ENCODE measurements at regions not wholly inside any gene's neighbourhood (a gene's known extent, or its start where the extent isn't known, plus 50 kb on each side); places are given as distances from the start of the nearest gene placed in this dataset.

DNA sequence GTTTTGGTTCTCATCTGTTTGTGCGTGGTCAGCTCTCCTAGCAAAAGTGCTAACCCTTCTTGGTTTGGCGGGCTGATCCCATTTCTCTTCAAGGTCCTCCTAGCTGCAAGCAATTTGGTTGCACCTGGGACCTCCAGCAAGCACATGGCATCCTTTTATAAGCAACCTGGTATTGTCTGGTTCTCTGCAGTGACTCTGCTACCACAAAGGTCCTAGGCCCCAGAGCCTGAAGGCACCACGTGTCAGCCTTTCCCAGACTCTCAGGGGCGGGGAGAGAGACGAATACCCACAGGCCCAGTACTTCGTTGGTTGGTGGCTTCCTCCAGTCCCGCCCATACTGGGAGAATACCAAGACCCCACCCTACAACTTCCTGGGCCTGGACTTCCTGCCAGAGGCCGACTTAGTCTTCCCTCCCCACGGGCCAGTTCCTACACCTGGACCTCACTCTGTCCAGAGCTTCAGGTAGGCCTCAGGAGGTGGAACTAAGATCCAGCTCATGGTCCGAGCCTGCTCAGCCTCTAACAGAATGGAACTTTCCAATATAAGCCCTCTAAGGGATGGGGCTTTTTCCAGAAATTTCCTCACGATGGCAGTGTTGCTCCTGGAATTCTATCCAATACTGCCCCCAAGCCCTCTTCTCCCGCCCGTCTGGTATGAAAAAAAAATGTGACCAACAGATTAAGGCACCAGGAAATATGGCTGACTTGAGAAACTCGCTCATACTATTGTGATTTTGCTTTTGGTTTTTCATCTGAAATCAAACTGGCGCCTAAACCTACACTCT lies 192.5 kb upstream of the STK26 start:
- peak overlapping the region; percentile 79 for H3K27ac Mint-ChIP-seq (ENCODE audit: unreplicated experiment)
- H3K4me3 Mint-ChIP-seq = peak overlapping the region; percentile 95
- H3K36me3 Mint-ChIP-seq (ENCODE audit: low read depth) = peaks cover 16% of the 10 kb centered on the region
- peak; percentile 79 for DNase-seq (ENCODE audit: low read depth, low spot score)
- H3K27me3 Mint-ChIP-seq (ENCODE audit: low read depth) = no peaks in the 10 kb centered on the region
- peaks cover 26% of the 10 kb centered on the region for H3K4me1 Mint-ChIP-seq
- no peaks in the 10 kb centered on the region for H3K9me3 Mint-ChIP-seq
- TF ChIP-seq, protein P1, sequence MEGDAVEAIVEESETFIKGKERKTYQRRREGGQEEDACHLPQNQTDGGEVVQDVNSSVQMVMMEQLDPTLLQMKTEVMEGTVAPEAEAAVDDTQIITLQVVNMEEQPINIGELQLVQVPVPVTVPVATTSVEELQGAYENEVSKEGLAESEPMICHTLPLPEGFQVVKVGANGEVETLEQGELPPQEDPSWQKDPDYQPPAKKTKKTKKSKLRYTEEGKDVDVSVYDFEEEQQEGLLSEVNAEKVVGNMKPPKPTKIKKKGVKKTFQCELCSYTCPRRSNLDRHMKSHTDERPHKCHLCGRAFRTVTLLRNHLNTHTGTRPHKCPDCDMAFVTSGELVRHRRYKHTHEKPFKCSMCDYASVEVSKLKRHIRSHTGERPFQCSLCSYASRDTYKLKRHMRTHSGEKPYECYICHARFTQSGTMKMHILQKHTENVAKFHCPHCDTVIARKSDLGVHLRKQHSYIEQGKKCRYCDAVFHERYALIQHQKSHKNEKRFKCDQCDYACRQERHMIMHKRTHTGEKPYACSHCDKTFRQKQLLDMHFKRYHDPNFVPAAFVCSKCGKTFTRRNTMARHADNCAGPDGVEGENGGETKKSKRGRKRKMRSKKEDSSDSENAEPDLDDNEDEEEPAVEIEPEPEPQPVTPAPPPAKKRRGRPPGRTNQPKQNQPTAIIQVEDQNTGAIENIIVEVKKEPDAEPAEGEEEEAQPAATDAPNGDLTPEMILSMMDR (conservative IDR thresholded peaks at IDR 0.05) = peak; percentile 78

DNA sequence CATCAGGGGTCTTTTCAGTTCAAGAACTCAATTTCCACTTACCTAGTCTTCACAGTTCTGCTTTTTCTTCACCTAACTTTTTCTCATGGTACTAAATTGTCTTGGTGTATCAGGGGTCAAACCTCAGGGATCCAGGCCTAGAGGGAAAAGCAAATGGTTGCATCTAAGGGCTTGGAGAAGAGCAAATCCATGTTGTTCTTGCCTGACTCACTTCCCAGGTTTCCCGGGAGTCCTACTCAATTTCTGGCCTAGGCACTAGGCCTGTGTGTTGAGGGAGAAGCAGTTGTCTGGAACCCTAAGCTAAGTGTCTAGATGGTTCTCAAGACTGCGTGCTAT lies 191.9 kb upstream of the STK26 start:
- H3K27me3 Mint-ChIP-seq (ENCODE audit: low read depth) = no peaks in the 10 kb centered on the region
- H3K4me1 Mint-ChIP-seq = peaks cover 26% of the 10 kb centered on the region
- peaks cover 11% of the 10 kb centered on the region for H3K36me3 Mint-ChIP-seq (ENCODE audit: low read depth)
- DNase-seq (ENCODE audit: low read depth, low spot score) = no peak
- peak overlapping the region; percentile 95 for H3K4me3 Mint-ChIP-seq
- TF ChIP-seq, protein P1 (conservative IDR thresholded peaks at IDR 0.05) = no peak
- peak overlapping the region; percentile 79 for H3K27ac Mint-ChIP-seq (ENCODE audit: unreplicated experiment)
- H3K9me3 Mint-ChIP-seq = no peaks in the 10 kb centered on the region

DNA sequence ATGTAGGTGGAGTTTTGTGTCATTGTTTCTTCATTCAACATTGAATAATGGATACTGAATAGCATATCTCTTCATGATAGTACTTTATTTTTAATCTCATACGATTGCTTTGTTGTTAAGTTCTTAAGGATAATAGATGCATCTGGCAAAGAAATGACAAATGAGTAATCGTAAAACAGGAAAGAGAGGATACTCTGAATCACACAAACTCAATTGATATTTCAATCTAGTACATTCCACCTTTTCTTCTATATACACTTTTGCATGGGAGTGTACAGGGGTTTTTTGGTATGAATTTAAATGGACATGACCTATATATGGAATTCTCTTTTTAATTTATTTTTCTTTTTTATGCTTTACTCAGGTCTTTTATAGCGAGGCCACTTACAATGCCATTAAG lies 186.9 kb upstream of the STK26 start:
- Mint-ChIP-seq H3K4me1 (peaks cover 3% of the 10 kb centered on the region), H3K36me3 (ENCODE audit: low read depth) (no peaks in the 10 kb centered on the region), H3K27ac (ENCODE audit: unreplicated experiment) (no peak overlapping the region), H3K9me3 (no peaks in the 10 kb centered on the region), H3K27me3 (ENCODE audit: low read depth) (no peaks in the 10 kb centered on the region), H3K4me3 (no peak overlapping the region)
- TF ChIP-seq, protein P1 (conservative IDR thresholded peaks at IDR 0.05) = no peak
- no peak for DNase-seq (ENCODE audit: low read depth, low spot score)

DNA sequence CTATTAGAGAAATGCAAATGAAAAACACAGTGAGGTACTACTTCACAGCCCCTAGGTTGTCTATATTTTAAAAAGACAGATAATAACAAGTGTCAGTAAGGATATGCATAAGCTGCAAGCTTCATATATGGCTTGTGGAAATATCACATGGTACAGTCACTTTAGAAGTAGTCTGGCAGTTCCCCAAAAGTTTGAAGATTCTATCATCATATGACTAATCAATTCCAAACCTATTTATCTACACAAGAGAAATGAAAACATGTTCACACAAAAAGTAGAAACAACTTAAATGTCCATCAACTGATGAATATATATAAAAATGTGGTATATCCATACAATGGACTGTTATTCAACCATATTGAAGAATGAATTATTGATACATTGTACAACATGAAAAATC lies 185.8 kb upstream of the STK26 start:
- H3K27ac Mint-ChIP-seq (ENCODE audit: unreplicated experiment) = no peak overlapping the region
- TF ChIP-seq, protein P1 (conservative IDR thresholded peaks at IDR 0.05) = no peak
- H3K36me3 Mint-ChIP-seq (ENCODE audit: low read depth) = no peaks in the 10 kb centered on the region
- H3K4me1 Mint-ChIP-seq = peaks cover 9% of the 10 kb centered on the region
- H3K27me3 Mint-ChIP-seq (ENCODE audit: low read depth) = no peaks in the 10 kb centered on the region
- H3K9me3 Mint-ChIP-seq = no peaks in the 10 kb centered on the region
- DNase-seq (ENCODE audit: low read depth, low spot score) = no peak
- no peak overlapping the region for H3K4me3 Mint-ChIP-seq

DNA sequence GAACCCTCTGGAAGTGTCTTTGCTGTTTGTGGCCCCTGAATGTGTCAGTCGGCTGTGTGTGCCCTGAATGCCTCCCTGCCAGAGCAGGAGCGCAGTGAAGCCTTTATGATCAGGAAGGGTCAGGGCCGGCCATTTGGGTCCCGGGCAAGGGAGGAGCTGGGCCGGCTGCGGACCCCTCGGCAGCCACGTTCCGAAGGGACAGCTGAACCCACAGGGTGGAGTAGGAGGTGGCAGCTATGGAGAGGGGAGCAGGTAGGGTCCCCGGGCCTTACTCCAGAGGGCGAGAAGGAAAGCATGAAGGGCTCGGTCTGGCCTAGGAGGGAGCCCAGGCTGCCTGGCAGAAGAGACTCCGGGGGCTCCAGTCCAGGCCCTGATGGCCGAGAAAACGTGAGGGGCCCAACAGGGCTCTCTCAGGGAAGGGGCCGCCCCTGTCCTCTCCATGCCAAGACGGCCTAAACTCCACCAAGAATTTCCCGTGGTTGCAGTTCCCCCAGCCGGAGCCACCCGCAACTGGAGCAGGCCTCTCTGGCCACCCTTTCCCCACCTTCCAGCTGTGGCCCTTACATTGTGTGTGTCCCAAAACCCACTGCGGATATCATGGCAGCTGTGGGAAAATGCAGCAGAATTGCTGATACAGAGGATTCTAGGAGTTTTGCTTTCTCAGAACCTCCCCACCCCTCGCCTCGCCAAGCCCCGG lies 182.2 kb upstream of the STK26 start:
- Mint-ChIP-seq H3K36me3 (ENCODE audit: low read depth) (no peaks in the 10 kb centered on the region), H3K9me3 (no peaks in the 10 kb centered on the region), H3K27me3 (ENCODE audit: low read depth) (no peaks in the 10 kb centered on the region), H3K4me1 (peaks cover 9% of the 10 kb centered on the region), H3K27ac (ENCODE audit: unreplicated experiment) (no peak overlapping the region), H3K4me3 (no peak overlapping the region)
- DNase-seq (ENCODE audit: low read depth, low spot score) = no peak
- TF ChIP-seq, protein P1 (conservative IDR thresholded peaks at IDR 0.05) = no peak

Data from neural crest cell (in vitro differentiated cells).